HepG2 (cell line): ENCODE measurements at regions not wholly inside any gene's neighbourhood (a gene's known extent, or its start where the extent isn't known, plus 50 kb on each side); places are given as distances from the start of the nearest gene placed in this dataset.
A peak's percentile ranks its signal among the peaks of the same experiment; 100 is the strongest.

Source experiments
- ATAC-seq: fragments of 200-7000 bp; cut with Tn5 transposase; 3 replicates; pipeline ENCODE4 v1.9.1; 2020; ENCODE audit warnings: mild to moderate bottlenecking, moderate library complexity
- BruUV-seq: library from RNA; stranded (reverse); fragments of 400-500 nt; replicated peaks from 2 replicates; lab custom pipeline; 2021; lab: Mats Ljungman, UMichigan
- CTCF ChIA-PET: fragments of 300-600 bp; formaldehyde crosslinking; extraction: SDS; loops from one replicate; lab custom pipeline; 2021; ENCODE audit warnings: low total read pairs, inconsistent platforms, low intra/inter-chr PET ratio; lab: Yijun Ruan, JAX
- POLR2A ChIA-PET: fragments of 350-600 bp; sonication (Branson Sonifier 250); formaldehyde crosslinking; loops from one replicate; lab custom pipeline; 2020; ENCODE audit warnings: antibody characterized with exemption, inconsistent platforms; lab: Yijun Ruan, JAX
- DNase-seq: peaks from one replicate; pipeline ENCODE4 v3.0.0-alpha.2; 2015; ENCODE audit warnings: low spot score
- FAIRE-seq: peaks from 3 replicates; lab custom pipeline; 2011; peaks lifted over from hg19 to GRCh38; lab: Jason Lieb, UNC
- H2AFZ ChIP-seq: one replicate; pipeline ENCODE4 v1.6.1; 2011; ENCODE audit warnings: low read length, inconsistent platforms
- H3K27ac ChIP-seq: fragments of 300-600 bp; 3 replicates; pipeline ENCODE4 v1.8.0; 2011; ENCODE audit warnings: mixed run types, mild to moderate bottlenecking, mixed read lengths, low read length, inconsistent platforms; ENCODE audit not compliant: insufficient read depth; ENCODE audit errors: extremely low read length
- H3K27me3 ChIP-seq, 2 experiments: fragments of 200-600 bp in 1 of 2; 2 replicates in 1 of 2; 3 replicates in 1 of 2; pipeline versions ENCODE4 v1.6.0 to v1.8.0; 2011; ENCODE audit warnings: low read length in 2 of 2, mild to moderate bottlenecking in 2 of 2, moderate library complexity in 2 of 2, inconsistent platforms in 1 of 2; ENCODE audit not compliant: insufficient read depth in 2 of 2, control insufficient read depth in 1 of 2
- H3K36me3 ChIP-seq, 2 experiments: fragments of 200-600 bp in 1 of 2; replicated peaks in 1 of 2; 2 replicates in 1 of 2; 3 replicates in 1 of 2; pipeline versions ENCODE4 v1.5.1 to v1.8.0; 2011; ENCODE audit warnings: low read length in 2 of 2, inconsistent platforms in 1 of 2; ENCODE audit not compliant: insufficient read depth in 2 of 2, control insufficient read depth in 1 of 2
- H3K4me1 ChIP-seq: 2 replicates; pipeline ENCODE4 v1.5.1; 2012; ENCODE audit warnings: low read length, inconsistent platforms; ENCODE audit not compliant: insufficient read depth
- H3K4me2 ChIP-seq: 2 replicates; pipeline ENCODE4 v1.6.0; 2011; ENCODE audit warnings: low read depth, low read length, inconsistent platforms
- H3K4me3 ChIP-seq, 3 experiments: fragments of 200-600 bp in 1 of 3; sonication (generic), shearing (Covaris generic) in 1 of 3; replicated peaks in 1 of 3; 2 replicates each; pipeline ENCODE4 v1.5.1; 2011 to 2016; ENCODE audit warnings: low read length in 3 of 3, inconsistent platforms in 2 of 3, low read depth in 2 of 3, mild to moderate bottlenecking in 2 of 3, control low read depth in 1 of 3, mixed read lengths in 1 of 3; ENCODE audit not compliant: insufficient read depth in 1 of 3
- H3K79me2 ChIP-seq: one replicate; pipeline ENCODE4 v1.6.1; 2011; ENCODE audit warnings: low read length, inconsistent platforms; ENCODE audit not compliant: insufficient read depth
- H3K9ac ChIP-seq: 2 replicates; pipeline ENCODE4 v1.6.0; 2011; ENCODE audit warnings: mild to moderate bottlenecking, low read depth, low read length, inconsistent platforms; ENCODE audit not compliant: insufficient read depth
- H3K9me3 ChIP-seq: 2 replicates; pipeline ENCODE4 v1.5.1; 2012; ENCODE audit warnings: mild to moderate bottlenecking, low read length
- H4K20me1 ChIP-seq: 2 replicates; pipeline ENCODE4 v1.6.0; 2011; ENCODE audit warnings: inconsistent platforms, mild to moderate bottlenecking, low read length, moderate library complexity; ENCODE audit not compliant: insufficient read depth
- ARID2 ChIP-seq: sonication (generic); formaldehyde crosslinking; IDR thresholded peaks from 2 replicates; pipeline ENCODE4 v1.8.1; 2022; ENCODE audit warnings: mild to moderate bottlenecking, missing genetic modification reagents, borderline replicate concordance
- BRCA1 ChIP-seq: sonication (generic); formaldehyde crosslinking; IDR thresholded peaks from 2 replicates; pipeline ENCODE4 v1.4.0; 2020; ENCODE audit warnings: missing genetic modification reagents
- CENPX ChIP-seq: sonication (generic); formaldehyde crosslinking; IDR thresholded peaks from 2 replicates; pipeline ENCODE4 v1.9.0; 2021; ENCODE audit warnings: mild to moderate bottlenecking, missing genetic modification reagents, moderate library complexity
- ELF4 ChIP-seq: sonication (generic); formaldehyde crosslinking; IDR thresholded peaks from 2 replicates; pipeline ENCODE4 v1.5.0; 2020; ENCODE audit warnings: missing genetic modification reagents, mild to moderate bottlenecking, moderate library complexity, borderline replicate concordance
- ETV6 ChIP-seq: sonication (generic); formaldehyde crosslinking; conservative IDR thresholded peaks from 2 replicates; pipeline ENCODE4 v1.4.0; 2020; ENCODE audit warnings: missing genetic modification reagents
- IKZF4 ChIP-seq: sonication (generic); formaldehyde crosslinking; IDR thresholded peaks from 2 replicates; pipeline ENCODE4 v1.5.1; 2020; ENCODE audit warnings: borderline replicate concordance, mild to moderate bottlenecking, low read depth, missing genetic modification reagents; ENCODE audit errors: not compliant biosample characterization
- MBNL3 ChIP-seq: fragments of 250-450 bp; sonication (Bioruptor Pico); conservative IDR thresholded peaks from 2 replicates; pipeline ENCODE4 v1.8.0; 2022; ENCODE audit warnings: mild to moderate bottlenecking, inconsistent platforms
- MYPOP ChIP-seq: sonication (generic); formaldehyde crosslinking; IDR thresholded peaks from 2 replicates; pipeline ENCODE4 v1.8.1; 2023; ENCODE audit warnings: mild to moderate bottlenecking, moderate library complexity, missing genetic modification reagents
- NRL ChIP-seq: sonication (generic); formaldehyde crosslinking; IDR thresholded peaks from 2 replicates; pipeline ENCODE4 v1.5.0; 2020; ENCODE audit warnings: missing genetic modification reagents, mild to moderate bottlenecking, moderate library complexity, borderline replicate concordance
- RBM39 ChIP-seq: fragments of 200-400 bp; formaldehyde crosslinking; IDR thresholded peaks from one replicate; pipeline ENCODE4 v1.6.1; 2018; ENCODE audit warnings: antibody characterized with exemption, mild to moderate bottlenecking, low read depth, low read length; ENCODE audit not compliant: poor library complexity, severe bottlenecking
- SNAPC5 ChIP-seq: sonication (generic); formaldehyde crosslinking; IDR thresholded peaks from 2 replicates; pipeline ENCODE4 v1.8.1; 2023; ENCODE audit warnings: mild to moderate bottlenecking, missing genetic modification reagents, borderline replicate concordance
- ZFP36 ChIP-seq: fragments of 150-350 bp; IDR thresholded peaks from 2 replicates; pipeline ENCODE4 v1.6.1; 2018; ENCODE audit warnings: borderline replicate concordance, low read length, low read depth; ENCODE audit not compliant: partially characterized antibody
- ZNF207 ChIP-seq: fragments of 450-650 bp; IDR thresholded peaks from 2 replicates; pipeline ENCODE4 v1.6.1; 2016; ENCODE audit warnings: antibody characterized with exemption, borderline replicate concordance
- ZNF557 ChIP-seq: sonication (generic); formaldehyde crosslinking; IDR thresholded peaks from 2 replicates; pipeline ENCODE4 v1.4.0; 2020; ENCODE audit warnings: missing genetic modification reagents
- WGBS: methylation state at CpG from one replicate; pipeline ENCODE4 v1.1.6; 2017; ENCODE audit warnings: low lambda C conversion rate; 5-methylcytosine and 5-hydroxymethylcytosine counted together
- in situ Hi-C: cut with HindIII; loops from 2 replicates; pipeline ENCODE4 v1.10.0; 2017; ENCODE audit warnings: low pct_unique_long_range_greater_than_20kb; ENCODE audit not compliant: extremely low pct_ligation_motif_present
- intact Hi-C: fragments of 100-400 bp; cut with micrococcal nuclease; formaldehyde crosslinking; loops from one replicate; pipeline ENCODE4 v1.10.0; 2022; ENCODE audit not compliant: unreplicated experiment

GRCh38 chr5:92421942-92422341 lies 1038.8 kb upstream of the ARRDC3 start:
- in situ Hi-C loops = no loop called here
- CTCF ChIA-PET = no interaction called here
- H3K4me2 ChIP-seq = no peak overlapping the region
- no peak overlapping the region for H3K4me3 ChIP-seq
- H2AFZ ChIP-seq = no peak overlapping the region
- POLR2A ChIA-PET = no interaction called here
- no peaks in the 10 kb centered on the region for H4K20me1 ChIP-seq
- no TSS peak for BruUV-seq
- intact Hi-C loops = no loop called here
- H3K36me3 ChIP-seq = no peaks in the 10 kb centered on the region
- no peak for ATAC-seq
- peak; percentile 78 for TF ChIP-seq ZFP36
- TF ChIP-seq CENPX = no peak
- H3K4me1 ChIP-seq = no peaks in the 10 kb centered on the region
- H3K9me3 ChIP-seq = peaks cover 55% of the 10 kb centered on the region
- no peaks in the 10 kb centered on the region for H3K79me2 ChIP-seq
- H3K9ac ChIP-seq = no peak overlapping the region
- FAIRE-seq = no peak
- no peaks in the 10 kb centered on the region for H3K27me3 ChIP-seq
- WGBS = 0% methylated on average over 1 of the region's 1 CpG
- no peak overlapping the region for H3K27ac ChIP-seq
- no peak for DNase-seq

GRCh38 chr5:92421196-92421595 lies 1038.1 kb upstream of the ARRDC3 start:
- Histone ChIP-seq H3K36me3 (no peaks in the 10 kb centered on the region), H3K9ac (no peak overlapping the region), H3K9me3 (peaks cover 55% of the 10 kb centered on the region), H3K4me1 (no peaks in the 10 kb centered on the region), H3K27ac (no peak overlapping the region), H4K20me1 (no peaks in the 10 kb centered on the region), H2AFZ (no peak overlapping the region), H3K27me3 (no peaks in the 10 kb centered on the region), H3K79me2 (no peaks in the 10 kb centered on the region), H3K4me3 (no peak overlapping the region), H3K4me2 (no peak overlapping the region)
- in situ Hi-C loops (no loop called here), intact Hi-C loops (no loop called here)
- ATAC-seq (no peak), FAIRE-seq (no peak), DNase-seq (no peak)
- ChIA-PET POLR2A (no interaction called here), CTCF (no interaction called here)
- BruUV-seq = no TSS peak
- TF ChIP-seq MYPOP (CRISPR knock-in tag) (no peak), IKZF4 (CRISPR knock-in tag) (no peak), ARID2 (CRISPR knock-in tag) (no peak), ELF4 (CRISPR knock-in tag) (no peak), SNAPC5 (CRISPR knock-in tag) (no peak), MBNL3 (CRISPR knock-in tag) (no peak), RBM39 (no peak), ZNF557 (CRISPR knock-in tag) (no peak), BRCA1 (no peak), ETV6 (CRISPR knock-in tag) (no peak), ZNF207 (no peak), NRL (CRISPR knock-in tag) (no peak)
